ENCODE measurements at regions not wholly inside any gene's neighbourhood (a gene's known extent, or its start where the extent isn't known, plus 50 kb on each side); places are given as distances from the start of the nearest gene placed in this dataset.
"Not testable (repeated sequence)": the region's sequence is repeated elsewhere in the genome, so short reads cannot be mapped to it uniquely, and the experiment has no call there.

DNA sequence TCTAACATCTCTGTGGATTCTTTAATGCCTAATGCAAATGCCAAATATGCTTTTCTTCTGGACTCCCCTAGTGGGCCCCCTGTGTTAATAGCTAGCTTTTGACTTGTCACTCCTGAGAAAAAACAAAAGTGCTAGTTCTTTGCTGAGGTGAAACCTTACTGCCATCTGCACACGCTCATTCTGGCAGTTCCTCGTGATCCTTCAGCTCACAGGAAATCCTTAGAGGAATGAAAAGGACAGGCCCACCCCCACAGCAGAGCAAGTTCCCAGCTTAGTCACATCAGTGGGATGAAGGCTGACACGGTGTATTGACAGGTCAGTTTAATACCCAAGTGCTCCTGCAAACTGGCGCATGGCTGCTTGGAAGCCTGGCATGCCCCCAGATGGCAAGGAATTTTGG, 165.1 kb upstream of the ATP2B1 start:
- H3K27ac ChIP-seq (ENCODE audit: low read depth, low read length) = no peak overlapping the region
- no peak overlapping the region for H3K4me3 ChIP-seq (ENCODE audit: low read depth, low read length)
- peak in 2 of 6 donors; percentile 14 to 23 for DNase-seq (ENCODE audit: low read depth in 4 of 6, low spot score in 6 of 6)
- WGBS (ENCODE audit: insufficient coverage) = 56% methylated on average over 4 of the region's 4 CpGs
- no peaks in the 10 kb centered on the region for H3K36me3 ChIP-seq (ENCODE audit: control insufficient read depth, insufficient read depth, low read length)
- H3K9me3 ChIP-seq (ENCODE audit: control insufficient read depth, insufficient read depth, low read length) = peaks cover 2% of the 10 kb centered on the region
- H3K4me1 ChIP-seq (ENCODE audit: control insufficient read depth, insufficient read depth, low read length) = peaks cover 3% of the 10 kb centered on the region
- no peaks in the 10 kb centered on the region for H3K27me3 ChIP-seq (ENCODE audit: control insufficient read depth, insufficient read depth, low read length)

DNA sequence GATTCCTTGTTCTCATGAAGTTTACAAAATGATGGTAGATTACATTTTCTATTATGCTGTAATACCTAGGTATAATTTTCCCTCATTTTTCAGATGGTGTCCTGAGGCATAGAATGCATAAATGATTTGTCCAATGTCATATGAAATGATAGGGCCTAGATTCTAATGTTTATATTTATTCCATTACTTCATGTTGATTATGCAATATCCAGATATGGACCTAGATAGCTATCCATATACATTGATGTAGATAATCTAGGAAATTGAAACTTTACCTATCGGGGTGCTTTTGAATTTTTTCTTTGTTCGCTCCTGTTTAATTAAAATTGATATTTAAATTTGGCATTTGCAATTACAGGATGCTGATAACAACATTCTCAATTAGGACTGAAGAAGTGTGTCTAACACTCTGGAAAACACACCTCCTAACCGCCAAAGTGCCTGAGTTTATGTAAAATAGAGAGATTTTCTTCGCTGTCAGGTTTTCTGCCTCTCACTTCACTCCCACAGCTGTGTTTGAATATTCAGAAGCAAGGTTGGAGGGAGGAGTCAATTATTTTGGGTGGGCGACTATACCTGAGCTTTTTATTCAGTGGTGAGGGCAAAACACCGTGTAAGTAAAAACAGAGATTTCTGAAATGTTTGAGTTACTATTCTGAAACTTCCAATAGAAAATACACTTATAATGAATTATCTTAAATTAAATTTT, 164.4 kb upstream of the ATP2B1 start:
- WGBS (ENCODE audit: insufficient coverage) = no CpG with 5 or more reads among the region's 6 CpGs
- H3K4me3 ChIP-seq (ENCODE audit: low read depth, low read length) = no peak overlapping the region
- no peaks in the 10 kb centered on the region for H3K27me3 ChIP-seq (ENCODE audit: control insufficient read depth, insufficient read depth, low read length)
- H3K4me1 ChIP-seq (ENCODE audit: control insufficient read depth, insufficient read depth, low read length) = peaks cover 3% of the 10 kb centered on the region
- DNase-seq (ENCODE audit: low read depth in 4 of 6, low spot score in 6 of 6) = no peak
- H3K27ac ChIP-seq (ENCODE audit: low read depth, low read length) = no peak overlapping the region
- peaks cover 2% of the 10 kb centered on the region for H3K9me3 ChIP-seq (ENCODE audit: control insufficient read depth, insufficient read depth, low read length)
- H3K36me3 ChIP-seq (ENCODE audit: control insufficient read depth, insufficient read depth, low read length) = no peaks in the 10 kb centered on the region

DNA sequence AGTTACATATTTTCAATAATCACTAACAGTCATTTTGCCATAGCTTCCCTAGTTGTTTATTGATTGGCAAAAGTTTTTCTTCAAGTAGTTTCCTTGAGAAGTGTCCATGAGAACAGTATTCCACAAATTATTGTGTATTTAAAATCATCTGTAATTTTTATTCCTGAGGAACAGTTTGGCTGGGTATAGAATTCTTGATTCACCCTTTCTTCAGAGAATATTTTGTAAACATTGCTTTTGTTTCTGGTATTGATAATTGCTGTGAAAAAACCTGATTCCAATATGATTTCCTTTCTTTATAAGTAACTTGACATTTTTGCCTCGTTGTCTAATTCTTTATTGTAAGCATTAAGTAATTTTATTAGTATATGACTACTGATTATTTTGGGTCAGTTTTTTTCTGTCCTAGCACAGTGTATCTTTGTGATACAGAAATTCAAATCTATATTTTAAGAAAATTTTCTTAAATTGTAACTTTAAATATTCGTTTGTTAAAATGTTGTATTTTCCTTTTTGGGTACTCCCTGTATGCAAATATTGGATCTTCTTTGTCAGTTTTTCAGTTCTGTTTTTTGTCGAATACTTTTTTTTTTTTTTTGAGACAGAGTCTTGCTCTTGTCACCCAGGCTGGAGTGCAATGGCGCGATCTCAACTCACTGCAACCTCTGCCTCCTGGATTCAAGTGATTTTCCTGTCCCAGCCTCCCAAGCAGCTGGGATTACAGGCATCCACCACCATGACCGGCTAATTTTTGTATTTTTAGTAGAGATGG, 162.0 kb upstream of the ATP2B1 start:
- WGBS (ENCODE audit: insufficient coverage) = 100% methylated on average over 2 of the region's 6 CpGs
- H3K27ac ChIP-seq (ENCODE audit: low read depth, low read length) = no peak overlapping the region
- H3K36me3 ChIP-seq (ENCODE audit: control insufficient read depth, insufficient read depth, low read length) = no peaks in the 10 kb centered on the region
- DNase-seq (ENCODE audit: low read depth in 4 of 6, low spot score in 6 of 6) = no peak
- no peak overlapping the region for H3K4me3 ChIP-seq (ENCODE audit: low read depth, low read length)
- no peaks in the 10 kb centered on the region for H3K27me3 ChIP-seq (ENCODE audit: control insufficient read depth, insufficient read depth, low read length)
- peaks cover 2% of the 10 kb centered on the region for H3K9me3 ChIP-seq (ENCODE audit: control insufficient read depth, insufficient read depth, low read length)
- peaks cover 3% of the 10 kb centered on the region for H3K4me1 ChIP-seq (ENCODE audit: control insufficient read depth, insufficient read depth, low read length)

DNA sequence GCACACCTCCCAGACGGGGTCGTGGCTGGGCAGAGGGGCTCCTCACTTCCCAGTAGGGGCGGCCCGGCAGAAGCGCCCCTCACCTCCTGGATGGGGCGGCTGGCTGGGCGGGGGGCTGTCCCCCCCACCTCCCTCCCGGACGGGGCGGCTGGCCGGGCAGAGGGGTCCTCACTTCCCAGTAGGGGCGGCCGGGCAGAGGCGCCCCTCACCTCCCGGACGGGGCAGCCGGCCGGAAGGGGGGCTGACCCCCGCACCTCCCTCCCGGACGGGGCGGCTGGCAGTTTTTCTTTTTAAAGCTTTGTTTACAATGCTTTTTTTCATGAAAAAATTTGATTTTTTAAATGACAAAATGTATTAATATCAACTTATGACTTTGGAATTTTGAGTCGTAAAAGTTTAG, 159.0 kb upstream of the ATP2B1 start:
- H3K4me3 ChIP-seq (ENCODE audit: low read depth, low read length); H3K27me3 ChIP-seq (ENCODE audit: control insufficient read depth, insufficient read depth, low read length); H3K36me3 ChIP-seq (ENCODE audit: control insufficient read depth, insufficient read depth, low read length); H3K4me1 ChIP-seq (ENCODE audit: control insufficient read depth, insufficient read depth, low read length); H3K9me3 ChIP-seq (ENCODE audit: control insufficient read depth, insufficient read depth, low read length); H3K27ac ChIP-seq (ENCODE audit: low read depth, low read length); DNase-seq (ENCODE audit: low read depth in 4 of 6, low spot score in 6 of 6): not testable (repeated sequence)
- no CpG with 5 or more reads among the region's 23 CpGs for WGBS (ENCODE audit: insufficient coverage)

DNA sequence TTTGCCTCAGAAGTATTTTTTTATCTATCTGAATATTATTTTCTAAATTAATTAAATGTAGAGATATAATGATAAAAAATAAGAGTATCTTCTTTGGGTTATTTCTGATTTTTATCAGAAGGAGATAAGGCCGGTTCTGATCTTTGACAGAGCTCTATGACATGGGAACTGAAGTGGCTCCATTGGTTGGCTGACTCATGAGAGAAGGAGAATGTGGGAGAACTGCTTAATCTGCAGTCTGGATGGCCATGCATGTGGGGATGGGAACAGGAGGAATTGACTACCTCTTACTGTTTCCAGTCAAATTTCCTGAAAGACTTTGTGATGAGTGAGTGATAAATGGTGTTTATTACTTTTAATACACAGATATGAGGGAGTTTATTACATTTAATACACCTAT, 155.8 kb upstream of the ATP2B1 start:
- no peaks in the 10 kb centered on the region for H3K4me1 ChIP-seq (ENCODE audit: control insufficient read depth, insufficient read depth, low read length)
- no peak overlapping the region for H3K27ac ChIP-seq (ENCODE audit: low read depth, low read length)
- no peak for DNase-seq (ENCODE audit: low read depth in 4 of 6, low spot score in 6 of 6)
- H3K36me3 ChIP-seq (ENCODE audit: control insufficient read depth, insufficient read depth, low read length) = no peaks in the 10 kb centered on the region
- no peaks in the 10 kb centered on the region for H3K9me3 ChIP-seq (ENCODE audit: control insufficient read depth, insufficient read depth, low read length)
- 70% methylated on average over 1 of the region's 1 CpG for WGBS (ENCODE audit: insufficient coverage)
- H3K27me3 ChIP-seq (ENCODE audit: control insufficient read depth, insufficient read depth, low read length) = no peaks in the 10 kb centered on the region
- no peak overlapping the region for H3K4me3 ChIP-seq (ENCODE audit: low read depth, low read length)

DNA sequence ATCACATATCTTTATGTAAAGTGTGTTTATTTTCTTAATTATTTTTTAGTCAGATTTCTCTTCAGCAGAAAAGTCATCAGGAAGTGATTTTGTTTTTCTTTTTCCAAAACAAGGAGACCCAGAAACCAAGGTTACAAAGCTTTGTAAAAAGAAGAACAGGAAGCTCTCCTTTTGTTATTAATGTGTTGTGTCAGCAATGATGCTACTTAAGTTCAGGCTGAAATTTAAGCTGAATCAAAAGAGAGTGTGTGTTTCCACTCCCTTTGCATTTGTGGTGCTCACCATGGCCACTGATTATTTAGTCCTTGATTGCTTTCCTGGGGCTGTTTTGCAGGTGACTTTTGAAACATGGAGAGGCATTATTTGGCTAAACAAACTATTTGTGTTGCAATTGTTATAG, 155.3 kb upstream of the ATP2B1 start:
- DNase-seq (ENCODE audit: low read depth in 4 of 6, low spot score in 6 of 6) = no peak
- Histone ChIP-seq H3K4me1 (ENCODE audit: control insufficient read depth, insufficient read depth, low read length) (no peaks in the 10 kb centered on the region), H3K9me3 (ENCODE audit: control insufficient read depth, insufficient read depth, low read length) (no peaks in the 10 kb centered on the region), H3K36me3 (ENCODE audit: control insufficient read depth, insufficient read depth, low read length) (no peaks in the 10 kb centered on the region), H3K4me3 (ENCODE audit: low read depth, low read length) (no peak overlapping the region), H3K27ac (ENCODE audit: low read depth, low read length) (no peak overlapping the region), H3K27me3 (ENCODE audit: control insufficient read depth, insufficient read depth, low read length) (no peaks in the 10 kb centered on the region)

DNA sequence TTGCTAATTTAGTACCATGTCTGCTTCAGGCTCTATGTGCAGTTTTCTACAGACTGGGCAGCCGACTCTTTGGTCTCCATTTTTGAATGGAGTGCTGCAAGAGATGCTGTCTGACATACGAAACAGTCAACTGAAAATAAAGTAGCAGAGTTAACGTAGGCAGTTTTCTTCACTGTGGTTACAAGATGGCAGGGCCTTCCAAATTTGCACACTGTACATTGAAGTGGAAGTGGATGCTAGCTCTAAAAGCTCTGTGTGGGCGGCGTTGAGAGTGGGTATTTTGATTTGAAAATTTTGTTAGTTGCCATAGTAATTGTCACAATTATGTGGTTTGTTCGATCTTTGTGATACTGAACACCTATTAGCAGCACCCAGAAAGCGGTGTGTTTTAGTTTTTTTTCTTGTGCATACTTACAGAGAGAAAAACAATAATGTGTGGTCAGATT, 154.9 kb upstream of the ATP2B1 start:
- peak in 1 of 6 donors; percentile 35 for DNase-seq (ENCODE audit: low read depth in 4 of 6, low spot score in 6 of 6)
- no peaks in the 10 kb centered on the region for H3K36me3 ChIP-seq (ENCODE audit: control insufficient read depth, insufficient read depth, low read length)
- H3K4me3 ChIP-seq (ENCODE audit: low read depth, low read length) = no peak overlapping the region
- H3K27me3 ChIP-seq (ENCODE audit: control insufficient read depth, insufficient read depth, low read length) = no peaks in the 10 kb centered on the region
- no peaks in the 10 kb centered on the region for H3K4me1 ChIP-seq (ENCODE audit: control insufficient read depth, insufficient read depth, low read length)
- peak overlapping the region; percentile 47 for H3K27ac ChIP-seq (ENCODE audit: low read depth, low read length)
- 74% methylated on average over 4 of the region's 7 CpGs for WGBS (ENCODE audit: insufficient coverage)
- H3K9me3 ChIP-seq (ENCODE audit: control insufficient read depth, insufficient read depth, low read length) = no peaks in the 10 kb centered on the region

DNA sequence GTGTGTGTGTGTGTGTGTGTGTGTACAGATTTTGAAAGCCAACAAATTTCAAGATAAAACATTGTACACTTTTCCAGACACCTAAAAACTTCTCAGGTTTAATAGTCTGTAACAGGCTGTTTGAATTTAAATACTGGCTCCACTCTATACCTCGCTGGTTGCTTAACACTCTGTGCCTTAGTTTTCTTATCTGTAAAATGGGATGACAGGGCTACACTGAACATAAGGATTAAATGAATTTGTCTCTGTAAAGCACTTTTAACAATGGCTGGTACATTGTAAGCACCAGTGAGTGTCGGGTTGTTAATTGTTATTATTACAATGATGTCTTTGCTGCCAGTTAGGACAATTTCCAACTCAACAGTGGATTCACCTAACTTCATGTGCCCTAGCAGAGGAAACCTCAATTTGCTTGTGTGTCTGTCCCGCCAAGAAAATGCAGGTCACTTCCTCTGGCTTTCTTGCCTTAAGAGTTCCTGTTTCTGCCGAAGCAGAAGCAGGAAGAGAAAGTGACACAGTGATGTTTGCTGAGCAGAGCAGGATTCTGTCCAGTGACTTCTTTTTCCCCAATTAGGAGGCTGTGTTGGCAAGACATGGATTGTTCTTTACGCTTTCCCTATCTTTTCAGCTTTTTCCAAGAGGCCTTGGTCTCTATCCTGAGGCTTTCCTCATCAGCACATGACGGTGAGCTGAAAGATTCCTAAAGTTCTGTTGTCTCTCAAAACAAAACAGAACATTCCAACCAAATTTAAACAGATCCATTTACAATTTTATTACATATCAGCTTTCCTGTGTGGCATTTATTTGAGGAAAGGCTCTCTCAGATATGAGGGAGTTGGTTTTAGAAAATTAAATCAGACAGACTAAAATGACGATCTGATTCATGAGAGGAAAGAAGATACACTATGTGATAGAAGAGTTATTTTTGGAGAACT, 154.1 kb upstream of the ATP2B1 start:
- 66% methylated on average over 4 of the region's 7 CpGs for WGBS (ENCODE audit: insufficient coverage)
- H3K4me3 ChIP-seq (ENCODE audit: low read depth, low read length) = no peak overlapping the region
- peak in 1 of 6 donors; percentile 38 for DNase-seq (ENCODE audit: low read depth in 4 of 6, low spot score in 6 of 6)
- H3K27me3 ChIP-seq (ENCODE audit: control insufficient read depth, insufficient read depth, low read length) = no peaks in the 10 kb centered on the region
- H3K9me3 ChIP-seq (ENCODE audit: control insufficient read depth, insufficient read depth, low read length) = no peaks in the 10 kb centered on the region
- peak overlapping the region; percentile 47 for H3K27ac ChIP-seq (ENCODE audit: low read depth, low read length)
- H3K36me3 ChIP-seq (ENCODE audit: control insufficient read depth, insufficient read depth, low read length) = no peaks in the 10 kb centered on the region
- H3K4me1 ChIP-seq (ENCODE audit: control insufficient read depth, insufficient read depth, low read length) = no peaks in the 10 kb centered on the region

DNA sequence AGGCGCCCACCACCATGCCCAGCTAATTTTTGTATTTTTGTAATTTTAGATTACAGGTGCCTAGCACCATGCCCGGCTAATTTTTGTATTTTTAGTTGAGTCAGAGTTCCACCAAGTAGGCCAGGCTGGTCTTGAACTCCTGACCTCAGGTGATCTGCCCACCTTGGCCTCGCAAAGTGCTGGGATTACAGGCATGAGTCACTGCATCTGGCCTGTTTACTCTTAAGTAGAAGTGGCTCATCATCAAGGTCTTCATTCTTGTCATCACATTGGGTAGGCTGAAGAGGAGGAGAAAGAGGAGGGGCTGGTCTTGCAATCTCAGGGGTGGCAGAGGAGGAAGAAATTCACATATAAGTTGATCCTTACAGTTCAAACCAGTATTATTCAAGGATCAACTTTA, 152.4 kb upstream of the ATP2B1 start:
- Histone ChIP-seq H3K36me3 (ENCODE audit: control insufficient read depth, insufficient read depth, low read length) (no peaks in the 10 kb centered on the region), H3K9me3 (ENCODE audit: control insufficient read depth, insufficient read depth, low read length) (no peaks in the 10 kb centered on the region), H3K4me1 (ENCODE audit: control insufficient read depth, insufficient read depth, low read length) (no peaks in the 10 kb centered on the region), H3K27me3 (ENCODE audit: control insufficient read depth, insufficient read depth, low read length) (no peaks in the 10 kb centered on the region), H3K27ac (ENCODE audit: low read depth, low read length) (no peak overlapping the region), H3K4me3 (ENCODE audit: low read depth, low read length) (no peak overlapping the region)
- no peak for DNase-seq (ENCODE audit: low read depth in 4 of 6, low spot score in 6 of 6)
- WGBS (ENCODE audit: insufficient coverage) = 96% methylated on average over 2 of the region's 3 CpGs

Data from spinal cord (tissue), 9 donors.